ENCODE measurements at regions not wholly inside any gene's neighbourhood (a gene's known extent, or its start where the extent isn't known, plus 50 kb on each side); places are given as distances from the start of the nearest gene placed in this dataset.

DNA sequence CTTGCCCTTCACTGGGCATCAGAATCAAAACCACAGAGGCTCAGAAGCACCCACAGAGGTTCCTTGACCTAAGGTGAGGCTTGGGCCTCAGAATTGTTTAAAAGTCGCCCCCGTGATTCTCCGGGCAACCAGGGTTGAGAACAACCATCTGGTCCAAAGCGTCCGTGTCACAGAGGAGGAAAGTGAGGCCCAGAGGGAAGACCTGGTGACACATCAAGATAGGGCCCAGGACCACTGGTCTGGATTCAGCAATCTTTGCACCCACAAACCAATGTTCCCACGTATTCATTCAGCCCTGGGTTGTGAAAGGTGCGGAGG lies 272.6 kb downstream of the UACA start:
- TF ChIP-seq POLR2A (IDR thresholded peaks at IDR 0.05) = no peak
- TF ChIP-seq, protein P1, sequence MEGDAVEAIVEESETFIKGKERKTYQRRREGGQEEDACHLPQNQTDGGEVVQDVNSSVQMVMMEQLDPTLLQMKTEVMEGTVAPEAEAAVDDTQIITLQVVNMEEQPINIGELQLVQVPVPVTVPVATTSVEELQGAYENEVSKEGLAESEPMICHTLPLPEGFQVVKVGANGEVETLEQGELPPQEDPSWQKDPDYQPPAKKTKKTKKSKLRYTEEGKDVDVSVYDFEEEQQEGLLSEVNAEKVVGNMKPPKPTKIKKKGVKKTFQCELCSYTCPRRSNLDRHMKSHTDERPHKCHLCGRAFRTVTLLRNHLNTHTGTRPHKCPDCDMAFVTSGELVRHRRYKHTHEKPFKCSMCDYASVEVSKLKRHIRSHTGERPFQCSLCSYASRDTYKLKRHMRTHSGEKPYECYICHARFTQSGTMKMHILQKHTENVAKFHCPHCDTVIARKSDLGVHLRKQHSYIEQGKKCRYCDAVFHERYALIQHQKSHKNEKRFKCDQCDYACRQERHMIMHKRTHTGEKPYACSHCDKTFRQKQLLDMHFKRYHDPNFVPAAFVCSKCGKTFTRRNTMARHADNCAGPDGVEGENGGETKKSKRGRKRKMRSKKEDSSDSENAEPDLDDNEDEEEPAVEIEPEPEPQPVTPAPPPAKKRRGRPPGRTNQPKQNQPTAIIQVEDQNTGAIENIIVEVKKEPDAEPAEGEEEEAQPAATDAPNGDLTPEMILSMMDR (IDR thresholded peaks at IDR 0.05) = no peak
